GM06990 (cell line): ENCODE measurements at regions not wholly inside any gene's neighbourhood (a gene's known extent, or its start where the extent isn't known, plus 50 kb on each side); places are given as distances from the start of the nearest gene placed in this dataset.
"Not testable (repeated sequence)": the region's sequence is repeated elsewhere in the genome, so short reads cannot be mapped to it uniquely, and the experiment has no call there.

Experiments
- DNase-seq: peaks from one replicate; pipeline ENCODE4 v3.0.0-alpha.2; 2011; ENCODE audit not compliant: insufficient read length; ENCODE audit errors: extremely low read depth
- H3K27me3 ChIP-seq: replicated peaks from 2 replicates; pipeline ENCODE4 v1.6.0; 2011; ENCODE audit warnings: low read length; ENCODE audit not compliant: control insufficient read depth, insufficient read depth
- H3K36me3 ChIP-seq: 2 replicates; pipeline ENCODE4 v1.5.1; 2011; ENCODE audit warnings: low read length; ENCODE audit not compliant: control insufficient read depth, insufficient read depth
- H3K4me3 ChIP-seq: replicated peaks from 2 replicates; pipeline ENCODE4 v1.5.1; 2011; ENCODE audit warnings: low read depth, mild to moderate bottlenecking, control low read depth, low read length
- CTCF ChIP-seq: IDR thresholded peaks from 2 replicates; pipeline ENCODE4 v1.5.1; 2011; ENCODE audit warnings: low read length, control low read depth, mild to moderate bottlenecking, inconsistent platforms; ENCODE audit not compliant: insufficient read depth, poor library complexity, severe bottlenecking

- no peak for DNase-seq
- no peaks in the 10 kb centered on the region for H3K27me3 ChIP-seq
- TF ChIP-seq CTCF = no peak
- no peak overlapping the region for H3K4me3 ChIP-seq
- no peaks in the 10 kb centered on the region for H3K36me3 ChIP-seq
These were observed 495.9 kb upstream of the POT1 start for GRCh38 chr7:125425506-125425905.

GRCh38 chr7:125424721-125425120, 495.1 kb upstream of the POT1 start:
- Histone ChIP-seq H3K27me3 (no peaks in the 10 kb centered on the region), H3K36me3 (no peaks in the 10 kb centered on the region), H3K4me3 (no peak overlapping the region)
- TF ChIP-seq CTCF = no peak
- no peak for DNase-seq

GRCh38 chr7:125423458-125424155, 494.0 kb upstream of the POT1 start:
- Histone ChIP-seq H3K27me3 (no peaks in the 10 kb centered on the region), H3K36me3 (no peaks in the 10 kb centered on the region), H3K4me3 (no peak overlapping the region)
- no peak for TF ChIP-seq CTCF
- DNase-seq = no peak

GRCh38 chr7:125421407-125421806, 491.8 kb upstream of the POT1 start:
- DNase-seq, H3K36me3 ChIP-seq, H3K27me3 ChIP-seq, H3K4me3 ChIP-seq: not testable (repeated sequence)

- no peak for TF ChIP-seq CTCF
- Histone ChIP-seq H3K36me3 (no peaks in the 10 kb centered on the region), H3K4me3 (no peak overlapping the region), H3K27me3 (no peaks in the 10 kb centered on the region)
- DNase-seq = no peak
These were observed 483.5 kb upstream of the POT1 start for GRCh38 chr7:125412890-125413665.

GRCh38 chr7:125409921-125410320, 480.3 kb upstream of the POT1 start:
- Histone ChIP-seq H3K36me3 (no peaks in the 10 kb centered on the region), H3K27me3 (no peaks in the 10 kb centered on the region), H3K4me3 (no peak overlapping the region)
- TF ChIP-seq CTCF = no peak
- no peak for DNase-seq
